IMR-90 (cell line): ENCODE measurements at regions not wholly inside any gene's neighbourhood (a gene's known extent, or its start where the extent isn't known, plus 50 kb on each side); places are given as distances from the start of the nearest gene placed in this dataset.

Experiments used
- ATAC-seq: fragments of 200-7000 bp; cut with Tn5 transposase; 2 replicates; pipeline ENCODE4 v1.9.1; 2020; ENCODE audit warnings: low read depth, mild to moderate bottlenecking, moderate library complexity
- BruUV-seq: library from RNA; stranded (reverse); fragments of 400-500 nt; replicated peaks from 2 replicates; lab custom pipeline; 2021; lab: Mats Ljungman, UMichigan
- CTCF ChIA-PET: fragments of 300-600 bp; formaldehyde crosslinking; extraction: SDS; loops from one replicate; lab custom pipeline; 2021; ENCODE audit warnings: antibody characterized with exemption; lab: Yijun Ruan, JAX
- POLR2A ChIA-PET: fragments of 300-600 bp; sonication (Branson Sonifier 250); formaldehyde crosslinking; loops from one replicate; lab custom pipeline; 2022; ENCODE audit warnings: antibody characterized with exemption; ENCODE audit not compliant: unreplicated experiment; lab: Charles Lee
- DNase-seq: peaks from one replicate; pipeline ENCODE4 v3.0.0; 2013
- H2AFZ ChIP-seq: replicated peaks from 2 replicates; pipeline ENCODE3; 2013; ENCODE audit warnings: low read length, mild to moderate bottlenecking; ENCODE audit not compliant: poor library complexity
- H2AK5ac ChIP-seq: 2 replicates; pipeline ENCODE4 v1.6.1; 2013; ENCODE audit warnings: low read depth, low read length, inconsistent platforms
- H2AK9ac ChIP-seq: replicated peaks from 2 replicates; pipeline ENCODE3; 2013; ENCODE audit warnings: mild to moderate bottlenecking, low read depth, low read length, moderate library complexity; ENCODE audit not compliant: poor library complexity
- H2BK120ac ChIP-seq: 2 replicates; pipeline ENCODE4 v1.6.1; 2013; ENCODE audit warnings: low read depth, low read length, inconsistent platforms
- H2BK15ac ChIP-seq: 3 replicates; pipeline ENCODE4 v1.6.1; 2013; ENCODE audit warnings: low read depth, low read length, inconsistent platforms
- H2BK20ac ChIP-seq: 2 replicates; pipeline ENCODE4 v1.6.1; 2013; ENCODE audit warnings: low read depth, mild to moderate bottlenecking, inconsistent platforms, low read length, moderate library complexity
- H2BK5ac ChIP-seq: 2 replicates; pipeline ENCODE4 v1.6.1; 2013; ENCODE audit warnings: mild to moderate bottlenecking, low read depth, low read length, inconsistent platforms; ENCODE audit not compliant: poor library complexity, severe bottlenecking
- H3K14ac ChIP-seq: replicated peaks from 2 replicates; pipeline ENCODE4 v1.6.1; 2013; ENCODE audit warnings: low read depth, low read length, inconsistent platforms
- H3K18ac ChIP-seq: 2 replicates; pipeline ENCODE4 v1.6.1; 2013; ENCODE audit warnings: low read depth, low read length, control low read depth
- H3K23ac ChIP-seq: 2 replicates; pipeline ENCODE4 v1.6.1; 2013; ENCODE audit warnings: low read depth, low read length, inconsistent platforms
- H3K27ac ChIP-seq: 2 replicates; pipeline ENCODE4 v1.5.1; 2013; ENCODE audit warnings: mild to moderate bottlenecking, control low read depth, low read length; ENCODE audit not compliant: insufficient read depth
- H3K27me3 ChIP-seq: 2 replicates; pipeline ENCODE4 v1.6.1; 2013; ENCODE audit warnings: low read length; ENCODE audit not compliant: control insufficient read depth, insufficient read depth
- H3K36me3 ChIP-seq: 2 replicates; pipeline ENCODE4 v1.6.1; 2013; ENCODE audit warnings: low read length, mixed read lengths; ENCODE audit not compliant: control insufficient read depth, insufficient read depth
- H3K4ac ChIP-seq: 2 replicates; pipeline ENCODE4 v1.6.1; 2013; ENCODE audit warnings: low read depth, low read length, inconsistent platforms
- H3K4me1 ChIP-seq: 2 replicates; pipeline ENCODE4 v1.6.1; 2013; ENCODE audit warnings: low read length, mixed read lengths; ENCODE audit not compliant: control insufficient read depth, insufficient read depth
- H3K4me2 ChIP-seq: 2 replicates; pipeline ENCODE4 v1.6.1; 2013; ENCODE audit warnings: low read depth, mild to moderate bottlenecking, control low read depth, low read length, moderate library complexity
- H3K4me3 ChIP-seq: 2 replicates; pipeline ENCODE4 v1.5.1; 2013; ENCODE audit warnings: low read depth, mild to moderate bottlenecking, control low read depth, low read length, moderate library complexity; ENCODE audit not compliant: insufficient read depth
- H3K56ac ChIP-seq: 2 replicates; pipeline ENCODE4 v1.6.1; 2013; ENCODE audit warnings: low read length, inconsistent platforms; ENCODE audit not compliant: insufficient read depth; ENCODE audit errors: extremely low read depth
- H3K79me1 ChIP-seq, 2 experiments: 2 replicates each; pipeline ENCODE4 v1.6.1; 2013; ENCODE audit warnings: low read length in 2 of 2, inconsistent platforms in 1 of 2, low read depth in 1 of 2
- H3K9ac ChIP-seq: 2 replicates; pipeline ENCODE4 v1.6.1; 2013; ENCODE audit warnings: low read depth, low read length, control low read depth
- H3K9me1 ChIP-seq: 2 replicates; pipeline ENCODE4 v1.6.1; 2013; ENCODE audit warnings: low read length, inconsistent platforms; ENCODE audit not compliant: insufficient read depth
- H3K9me3 ChIP-seq: 2 replicates; pipeline ENCODE4 v1.6.1; 2013; ENCODE audit warnings: low read length; ENCODE audit not compliant: control insufficient read depth, insufficient read depth
- H4K20me1 ChIP-seq: 2 replicates; pipeline ENCODE4 v1.6.1; 2013; ENCODE audit warnings: low read length, inconsistent platforms; ENCODE audit not compliant: insufficient read depth
- H4K5ac ChIP-seq: 2 replicates; pipeline ENCODE4 v1.6.1; 2013; ENCODE audit warnings: mild to moderate bottlenecking, low read depth, low read length, control low read depth
- H4K8ac ChIP-seq, 2 experiments: 2 replicates each; pipeline ENCODE4 v1.6.1; 2013; ENCODE audit warnings: low read depth in 2 of 2, low read length in 2 of 2, control low read depth in 1 of 2, inconsistent platforms in 1 of 2
- H4K91ac ChIP-seq: 2 replicates; pipeline ENCODE4 v1.6.1; 2013; ENCODE audit warnings: low read depth, low read length, inconsistent platforms; ENCODE audit not compliant: insufficient read depth
- BHLHE40 ChIP-seq: fragments of 150-350 bp; IDR thresholded peaks from 2 replicates; pipeline ENCODE4 v1.6.1; 2016; ENCODE audit warnings: mild to moderate bottlenecking, low read depth, low read length
- CEBPB ChIP-seq: IDR thresholded peaks from 2 replicates; pipeline ENCODE4 v1.6.1; 2012; ENCODE audit warnings: low read depth, low read length, improper control_type of control experiment
- CHD1 ChIP-seq: IDR thresholded peaks from 2 replicates; pipeline ENCODE4 v1.6.1; 2012; ENCODE audit warnings: low read depth, low read length, improper control_type of control experiment
- FOS ChIP-seq: fragments of 150-350 bp; IDR thresholded peaks from 2 replicates; pipeline ENCODE4 v1.6.1; 2016; ENCODE audit warnings: low read depth, low read length
- MAFK ChIP-seq: IDR thresholded peaks from 2 replicates; pipeline ENCODE4 v1.6.1; 2012; ENCODE audit warnings: low read depth, low read length, improper control_type of control experiment
- MAZ ChIP-seq: IDR thresholded peaks from 2 replicates; pipeline ENCODE4 v1.6.1; 2012; ENCODE audit warnings: low read depth, mild to moderate bottlenecking, low read length, improper control_type of control experiment, moderate library complexity, borderline replicate concordance
- MXI1 ChIP-seq: IDR thresholded peaks from 2 replicates; pipeline ENCODE4 v1.6.1; 2012; ENCODE audit warnings: low read depth, mild to moderate bottlenecking, low read length, moderate library complexity, borderline replicate concordance
- NFE2L2 ChIP-seq: fragments of 150-350 bp; IDR thresholded peaks from 2 replicates; pipeline ENCODE4 v1.6.1; 2016; ENCODE audit warnings: low read depth, mild to moderate bottlenecking, low read length
- POLR2A ChIP-seq: IDR thresholded peaks from 2 replicates; pipeline ENCODE4 v1.6.1; 2012; ENCODE audit warnings: mild to moderate bottlenecking, low read depth, low read length
- RAD21 ChIP-seq: IDR thresholded peaks from 2 replicates; pipeline ENCODE4 v1.6.1; 2012; ENCODE audit warnings: low read length, improper control_type of control experiment
- RCOR1 ChIP-seq: IDR thresholded peaks from 2 replicates; pipeline ENCODE4 v1.6.1; 2012; ENCODE audit warnings: mild to moderate bottlenecking, low read length, improper control_type of control experiment; ENCODE audit not compliant: insufficient replicate concordance
- RFX5 ChIP-seq: IDR thresholded peaks from 2 replicates; pipeline ENCODE4 v1.8.0; 2012; ENCODE audit warnings: low read depth, mild to moderate bottlenecking, low read length, moderate library complexity
- SMC3 ChIP-seq: fragments of 150-350 bp; IDR thresholded peaks from 2 replicates; pipeline ENCODE4 v1.6.1; 2016; ENCODE audit warnings: low read depth, mild to moderate bottlenecking, antibody characterized with exemption, low read length, moderate library complexity
- WGBS, 2 experiments: methylation state at CpG; one replicate each; pipeline versions ENCODE4 v1.1.5 to v1.1.7; 2013; ENCODE audit warnings: missing lambda C conversion rate in 2 of 2; ENCODE audit not compliant: insufficient read length in 1 of 2; ENCODE audit errors: extremely low coverage in 2 of 2; 5-methylcytosine and 5-hydroxymethylcytosine counted together
- dilution Hi-C: fragments of 300-500 bp; cut with HindIII; formaldehyde crosslinking; loops from one replicate; pipeline ENCODE4 v1.14.3; 2018; ENCODE audit warnings: low sequenced_read_pairs; ENCODE audit not compliant: unreplicated experiment
- in situ Hi-C: fragments of 300-500 bp; cut with MboI; formaldehyde crosslinking; loops from 3 replicates; pipeline ENCODE4 v1.14.3; 2019; ENCODE audit warnings: low sequenced_read_pairs, inconsistent platforms, mixed read lengths
- intact Hi-C: fragments of 100-400 bp; cut with micrococcal nuclease; formaldehyde crosslinking; loops from 2 replicates; pipeline ENCODE4 v1.10.0; 2022
- TF ChIP-seq, protein P1 (sequence below): conservative IDR thresholded peaks from 2 replicates; pipeline ENCODE4 v1.5.1; 2012; ENCODE audit warnings: mild to moderate bottlenecking, low read depth, low read length, improper control_type of control experiment
- TF ChIP-seq, protein P2 (sequence below): fragments of 150-350 bp; IDR thresholded peaks from 2 replicates; pipeline ENCODE4 v1.6.1; 2017; ENCODE audit warnings: mild to moderate bottlenecking, antibody characterized with exemption, low read length, low read depth
- TF ChIP-seq, protein P3 (sequence below): fragments of 150-350 bp; IDR thresholded peaks from 2 replicates; pipeline ENCODE4 v1.6.1; 2016; ENCODE audit warnings: low read depth, mild to moderate bottlenecking, low read length, moderate library complexity, borderline replicate concordance

DNA sequence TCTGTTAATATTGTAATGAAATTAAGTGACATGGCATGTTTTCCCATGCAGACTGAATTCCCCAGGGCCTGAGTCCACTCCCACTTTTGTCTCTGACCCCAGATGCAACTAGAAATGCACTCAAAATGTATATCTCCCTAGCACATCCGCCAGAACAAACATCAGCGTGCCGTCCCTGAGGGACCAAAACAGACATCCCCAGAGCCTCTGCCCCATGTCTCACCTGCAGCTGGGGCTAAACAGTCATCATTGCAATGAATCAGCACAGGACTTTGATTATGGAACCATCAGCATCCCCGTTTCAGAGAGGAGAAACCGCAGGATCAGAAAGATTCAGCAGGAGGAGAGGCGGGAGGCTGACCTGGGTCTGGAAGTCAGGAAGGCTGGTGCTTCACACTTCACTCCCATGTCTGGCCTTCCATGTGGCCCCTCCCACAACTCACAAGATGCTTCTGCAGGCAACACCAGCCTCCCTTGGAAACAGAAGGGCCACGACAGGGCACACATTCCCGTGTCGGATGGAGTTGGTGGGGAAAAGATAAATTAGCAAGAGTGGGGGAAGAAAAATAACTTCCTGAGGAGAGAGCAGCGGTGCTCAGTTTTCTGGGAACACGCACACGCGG lies 130.6 kb upstream of the VSTM2B start:
- intact Hi-C loops, result no loop called here

More for the DNA sequence above, 130.6 kb upstream of the VSTM2B start:
- Histone ChIP-seq H2AK5ac (no peak overlapping the region), H2AK9ac (no peak overlapping the region), H3K14ac (no peak overlapping the region), H4K91ac (no peak overlapping the region), H4K20me1 (no peaks in the 10 kb centered on the region), H3K18ac (no peak overlapping the region), H3K4me1 (no peaks in the 10 kb centered on the region), H4K5ac (no peak overlapping the region), H2BK15ac (no peak overlapping the region), H3K4me2 (no peak overlapping the region), H2BK5ac (no peak overlapping the region), H2BK20ac (no peak overlapping the region), H3K9me1 (no peaks in the 10 kb centered on the region), H3K79me1 (no peaks in the 10 kb centered on the region), H2BK120ac (no peak overlapping the region), H3K23ac (no peak overlapping the region), H3K4me3 (no peak overlapping the region), H3K9me3 (peaks cover 13% of the 10 kb centered on the region), H3K36me3 (no peaks in the 10 kb centered on the region), H2AFZ (no peak overlapping the region), H3K27ac (no peak overlapping the region), H3K56ac (no peak overlapping the region; the same call in 1 of the 2 replicates), H3K27me3 (no peaks in the 10 kb centered on the region), H3K4ac (no peak overlapping the region), H4K8ac (no peak overlapping the region), H3K9ac (no peak overlapping the region)
- ChIA-PET POLR2A (no interaction called here), CTCF (no interaction called here)
- DNase-seq, result no peak
- no CpG with 5 or more reads among the region's 13 CpGs for WGBS, 2 experiments
- TF ChIP-seq CEBPB (no peak), BHLHE40 (no peak), MXI1 (no peak), SMC3 (no peak), NFE2L2 (no peak), MAFK (no peak), RFX5 (no peak), POLR2A (no peak), RAD21 (no peak), CHD1 (no peak), RCOR1 (no peak), FOS (no peak), MAZ (no peak)
- TF ChIP-seq, protein P1, sequence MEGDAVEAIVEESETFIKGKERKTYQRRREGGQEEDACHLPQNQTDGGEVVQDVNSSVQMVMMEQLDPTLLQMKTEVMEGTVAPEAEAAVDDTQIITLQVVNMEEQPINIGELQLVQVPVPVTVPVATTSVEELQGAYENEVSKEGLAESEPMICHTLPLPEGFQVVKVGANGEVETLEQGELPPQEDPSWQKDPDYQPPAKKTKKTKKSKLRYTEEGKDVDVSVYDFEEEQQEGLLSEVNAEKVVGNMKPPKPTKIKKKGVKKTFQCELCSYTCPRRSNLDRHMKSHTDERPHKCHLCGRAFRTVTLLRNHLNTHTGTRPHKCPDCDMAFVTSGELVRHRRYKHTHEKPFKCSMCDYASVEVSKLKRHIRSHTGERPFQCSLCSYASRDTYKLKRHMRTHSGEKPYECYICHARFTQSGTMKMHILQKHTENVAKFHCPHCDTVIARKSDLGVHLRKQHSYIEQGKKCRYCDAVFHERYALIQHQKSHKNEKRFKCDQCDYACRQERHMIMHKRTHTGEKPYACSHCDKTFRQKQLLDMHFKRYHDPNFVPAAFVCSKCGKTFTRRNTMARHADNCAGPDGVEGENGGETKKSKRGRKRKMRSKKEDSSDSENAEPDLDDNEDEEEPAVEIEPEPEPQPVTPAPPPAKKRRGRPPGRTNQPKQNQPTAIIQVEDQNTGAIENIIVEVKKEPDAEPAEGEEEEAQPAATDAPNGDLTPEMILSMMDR, result no peak
- TF ChIP-seq, protein P2, sequence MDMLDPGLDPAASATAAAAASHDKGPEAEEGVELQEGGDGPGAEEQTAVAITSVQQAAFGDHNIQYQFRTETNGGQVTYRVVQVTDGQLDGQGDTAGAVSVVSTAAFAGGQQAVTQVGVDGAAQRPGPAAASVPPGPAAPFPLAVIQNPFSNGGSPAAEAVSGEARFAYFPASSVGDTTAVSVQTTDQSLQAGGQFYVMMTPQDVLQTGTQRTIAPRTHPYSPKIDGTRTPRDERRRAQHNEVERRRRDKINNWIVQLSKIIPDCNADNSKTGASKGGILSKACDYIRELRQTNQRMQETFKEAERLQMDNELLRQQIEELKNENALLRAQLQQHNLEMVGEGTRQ, result no peak
- TF ChIP-seq, protein P3, sequence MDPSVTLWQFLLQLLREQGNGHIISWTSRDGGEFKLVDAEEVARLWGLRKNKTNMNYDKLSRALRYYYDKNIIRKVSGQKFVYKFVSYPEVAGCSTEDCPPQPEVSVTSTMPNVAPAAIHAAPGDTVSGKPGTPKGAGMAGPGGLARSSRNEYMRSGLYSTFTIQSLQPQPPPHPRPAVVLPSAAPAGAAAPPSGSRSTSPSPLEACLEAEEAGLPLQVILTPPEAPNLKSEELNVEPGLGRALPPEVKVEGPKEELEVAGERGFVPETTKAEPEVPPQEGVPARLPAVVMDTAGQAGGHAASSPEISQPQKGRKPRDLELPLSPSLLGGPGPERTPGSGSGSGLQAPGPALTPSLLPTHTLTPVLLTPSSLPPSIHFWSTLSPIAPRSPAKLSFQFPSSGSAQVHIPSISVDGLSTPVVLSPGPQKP, result no peak
- no TSS peak for BruUV-seq
- dilution Hi-C loops, result no loop called here
- no peak for ATAC-seq
- in situ Hi-C loops, result no loop called here
